Ishikawa (cell line): ENCODE measurements at regions not wholly inside any gene's neighbourhood (a gene's known extent, or its start where the extent isn't known, plus 50 kb on each side); places are given as distances from the start of the nearest gene placed in this dataset.

Experiments
- CEBPB ChIP-seq: IDR thresholded peaks from 2 replicates; pipeline ENCODE4 v1.6.1; 2012
- CREB1 ChIP-seq: IDR thresholded peaks from 2 replicates; pipeline ENCODE4 v1.6.1; 2012; ENCODE audit warnings: low read depth
- EGR1 ChIP-seq: IDR thresholded peaks from 2 replicates; pipeline ENCODE4 v1.6.1; 2012
- EP300 ChIP-seq: IDR thresholded peaks from 2 replicates; pipeline ENCODE4 v1.6.1; 2012; ENCODE audit warnings: borderline replicate concordance
- FOXM1 ChIP-seq: IDR thresholded peaks from 2 replicates; pipeline ENCODE4 v1.6.1; 2012; ENCODE audit warnings: low read depth, borderline replicate concordance
- MAX ChIP-seq: IDR thresholded peaks from 2 replicates; pipeline ENCODE4 v1.6.1; 2012
- NFIC ChIP-seq: IDR thresholded peaks from 2 replicates; pipeline ENCODE4 v1.6.1; 2012
- RAD21 ChIP-seq: IDR thresholded peaks from 2 replicates; pipeline ENCODE4 v1.6.1; 2012; ENCODE audit warnings: low read depth
- REST ChIP-seq: IDR thresholded peaks from 2 replicates; pipeline ENCODE4 v1.6.1; 2012; ENCODE audit warnings: low read depth, mild to moderate bottlenecking
- TAF1 ChIP-seq: IDR thresholded peaks from 2 replicates; pipeline ENCODE4 v1.6.1; 2012; ENCODE audit warnings: low read depth, mild to moderate bottlenecking
- TCF12 ChIP-seq: IDR thresholded peaks from 2 replicates; pipeline ENCODE4 v1.6.1; 2012; ENCODE audit warnings: low read depth
- TEAD4 ChIP-seq: IDR thresholded peaks from 2 replicates; pipeline ENCODE4 v1.6.1; 2012
- USF1 ChIP-seq: IDR thresholded peaks from 2 replicates; pipeline ENCODE4 v1.6.1; 2012
- YY1 ChIP-seq: IDR thresholded peaks from 2 replicates; pipeline ENCODE4 v1.6.1; 2012; ENCODE audit warnings: low read depth
- ZBTB7A ChIP-seq: IDR thresholded peaks from 2 replicates; pipeline ENCODE4 v1.6.1; 2012; ENCODE audit warnings: low read depth

- TF ChIP-seq TCF12: no peak
- no peak for TF ChIP-seq YY1
- TF ChIP-seq NFIC: no peak
- TF ChIP-seq CEBPB: no peak
- TF ChIP-seq RAD21: no peak
- no peak for TF ChIP-seq USF1
- TF ChIP-seq REST: no peak
- TF ChIP-seq TAF1: no peak
- TF ChIP-seq FOXM1: no peak
- TF ChIP-seq CREB1: no peak
- TF ChIP-seq MAX: no peak
- TF ChIP-seq ZBTB7A: no peak
- no peak for TF ChIP-seq TEAD4
- TF ChIP-seq EP300: no peak
- TF ChIP-seq EGR1: no peak
Measured at GRCh38 chr3:46112296-46112695, 85.0 kb upstream of the XCR1 start.

- TF ChIP-seq TAF1 (no peak), RAD21 (no peak), MAX (peak; percentile 27), ZBTB7A (no peak), TEAD4 (peak; percentile 58), REST (no peak), YY1 (peak; percentile 49; the same call in 1 of the 2 replicates), CREB1 (no peak), NFIC (peak; percentile 94), FOXM1 (peak; percentile 80), EP300 (peak; percentile 74), TCF12 (peak; percentile 76), USF1 (no peak), CEBPB (peak; percentile 81), EGR1 (no peak)
Measured at GRCh38 chr3:46110701-46111493, 83.6 kb upstream of the XCR1 start.

GRCh38 chr3:46107682-46108081, 80.4 kb upstream of the XCR1 start:
- TF ChIP-seq EP300 (no peak), RAD21 (no peak), TAF1 (no peak), CEBPB (no peak), MAX (no peak), USF1 (no peak), YY1 (no peak), NFIC (no peak), TCF12 (no peak), EGR1 (no peak), TEAD4 (no peak), CREB1 (no peak)

- TF ChIP-seq EGR1 (no peak), CREB1 (no peak), EP300 (no peak), USF1 (no peak), TEAD4 (no peak), NFIC (no peak), REST (no peak), TAF1 (no peak), FOXM1 (no peak), TCF12 (no peak), ZBTB7A (no peak), YY1 (no peak), CEBPB (no peak), MAX (no peak), RAD21 (no peak)
Measured at GRCh38 chr3:46105306-46105919, 78.1 kb upstream of the XCR1 start.
